Activated CD4-positive, alpha-beta memory T cell treated with anti-CD3 and anti-CD28 coated beads, Interleukin-2, amount 10 ng/mL, durations not matched to agents 7 days and 5 days (primary cell): ENCODE measurements at regions not wholly inside any gene's neighbourhood (a gene's known extent, or its start where the extent isn't known, plus 50 kb on each side); places are given as distances from the start of the nearest gene placed in this dataset.

Experiments used
- CTCF ChIA-PET: fragments of 350-600 bp; sonication (Branson Sonifier 250); formaldehyde crosslinking; loops from one replicate; lab custom pipeline; 2021; ENCODE audit warnings: antibody characterized with exemption, inconsistent platforms; lab: Charles Lee
- POLR2A ChIA-PET: fragments of 350-600 bp; sonication (Branson Sonifier 250); formaldehyde crosslinking; loops from one replicate; lab custom pipeline; 2021; ENCODE audit warnings: antibody characterized with exemption; lab: Charles Lee
- DNase-seq: peaks from one replicate; pipeline ENCODE4 v3.0.0-alpha.2; 2020
- H3K27ac Mint-ChIP-seq: one replicate; pipeline ENCODE4 v1.8.0; 2021; ENCODE audit warnings: mild to moderate bottlenecking, mixed read lengths
- H3K27me3 Mint-ChIP-seq: one replicate; pipeline ENCODE4 v1.8.0; 2021; ENCODE audit warnings: mixed read lengths
- H3K36me3 Mint-ChIP-seq: one replicate; pipeline ENCODE4 v1.8.0; 2021; ENCODE audit warnings: low read depth, mixed read lengths
- H3K4me1 Mint-ChIP-seq: one replicate; pipeline ENCODE4 v1.8.0; 2021; ENCODE audit warnings: mixed read lengths
- H3K4me3 Mint-ChIP-seq: one replicate; pipeline ENCODE4 v1.8.0; 2021; ENCODE audit warnings: mild to moderate bottlenecking, mixed read lengths
- H3K9me3 Mint-ChIP-seq: one replicate; pipeline ENCODE4 v1.8.0; 2021; ENCODE audit warnings: mixed read lengths

GRCh38 chr5:25849270-25849669 lies 1189.1 kb downstream of the CDH9 start:
- H3K9me3 Mint-ChIP-seq = peaks cover 12% of the 10 kb centered on the region
- DNase-seq = no peak
- POLR2A ChIA-PET = no interaction called here
- no peaks in the 10 kb centered on the region for H3K4me1 Mint-ChIP-seq
- no peak overlapping the region for H3K27ac Mint-ChIP-seq
- CTCF ChIA-PET = no interaction called here
- H3K27me3 Mint-ChIP-seq = no peaks in the 10 kb centered on the region
- no peak overlapping the region for H3K4me3 Mint-ChIP-seq
- no peaks in the 10 kb centered on the region for H3K36me3 Mint-ChIP-seq

- Mint-ChIP-seq H3K27ac (no peak overlapping the region), H3K4me3 (no peak overlapping the region), H3K4me1 (no peaks in the 10 kb centered on the region), H3K36me3 (no peaks in the 10 kb centered on the region), H3K27me3 (no peaks in the 10 kb centered on the region), H3K9me3 (peaks cover 3% of the 10 kb centered on the region)
- POLR2A ChIA-PET = no interaction called here
- no peak for DNase-seq
- CTCF ChIA-PET = no interaction called here
These were observed 1178.6 kb upstream of the CDH10 start for GRCh38 chr5:25823330-25823873.
